SU-DHL-6 (cell line): ENCODE measurements at regions not wholly inside any gene's neighbourhood (a gene's known extent, or its start where the extent isn't known, plus 50 kb on each side); places are given as distances from the start of the nearest gene placed in this dataset.

ENCODE experiments used
- H2AFZ ChIP-seq: fragments of 200-600 bp; sonication (generic); 2 replicates; pipeline ENCODE4 v1.6.1; 2014; ENCODE audit warnings: low read depth, mild to moderate bottlenecking, moderate library complexity, mixed read lengths, antibody characterized with exemption, low read length; ENCODE audit not compliant: severe bottlenecking
- H3F3A ChIP-seq: fragments of 200-600 bp; shearing (Covaris generic); 2 replicates; pipeline ENCODE4 v1.6.0; 2016; ENCODE audit warnings: antibody characterized with exemption, mild to moderate bottlenecking; ENCODE audit not compliant: insufficient read depth
- H3K27ac ChIP-seq: fragments of 200-600 bp; sonication (generic); 2 replicates; pipeline ENCODE4 v1.5.1; 2016; ENCODE audit warnings: low read depth, mild to moderate bottlenecking, low read length, moderate library complexity, mixed read lengths
- H3K27me3 ChIP-seq: fragments of 200-600 bp; sonication (generic), shearing (Covaris generic); 2 replicates; pipeline ENCODE4 v1.6.0; 2014; ENCODE audit warnings: mild to moderate bottlenecking, low read length
- H3K36me3 ChIP-seq: fragments of 200-600 bp; sonication (generic); 2 replicates; pipeline ENCODE4 v1.6.1; 2014; ENCODE audit warnings: mild to moderate bottlenecking, low read length, mixed read lengths
- H3K4me2 ChIP-seq: fragments of 300-600, 200-600 bp; shearing (Covaris generic), sonication (generic); 2 replicates; pipeline ENCODE4 v1.6.0; 2014; ENCODE audit warnings: low read length, low read depth, mild to moderate bottlenecking; ENCODE audit not compliant: poor library complexity, severe bottlenecking
- H3K4me3 ChIP-seq: fragments of 200-600 bp; sonication (generic); 2 replicates; pipeline ENCODE4 v1.5.1; 2014; ENCODE audit warnings: antibody characterized with exemption, low read length, mild to moderate bottlenecking, mixed read lengths; ENCODE audit not compliant: insufficient read depth, poor library complexity, severe bottlenecking
- H3K79me2 ChIP-seq: fragments of 200-600 bp; sonication (generic); 2 replicates; pipeline ENCODE4 v1.6.1; 2014; ENCODE audit warnings: mild to moderate bottlenecking, low read length, moderate library complexity; ENCODE audit not compliant: insufficient read depth
- H3K9ac ChIP-seq: fragments of 200-600 bp; sonication (generic); 2 replicates; pipeline ENCODE4 v1.7.0; 2014; ENCODE audit warnings: mild to moderate bottlenecking, low read length
- H3K9me2 ChIP-seq: fragments of 200-600 bp; sonication (generic); replicated peaks from 2 replicates; pipeline ENCODE4 v1.6.1; 2014; ENCODE audit warnings: low read length; ENCODE audit not compliant: insufficient read depth
- H3K9me3 ChIP-seq: fragments of 200-600 bp; sonication (generic); 2 replicates; pipeline ENCODE4 v1.6.1; 2014; ENCODE audit warnings: low read length, mixed read lengths; ENCODE audit not compliant: insufficient read depth
- H4K20me1 ChIP-seq: fragments of 200-600 bp; sonication (generic); 2 replicates; pipeline ENCODE4 v1.6.1; 2014; ENCODE audit warnings: low read depth, mild to moderate bottlenecking, antibody characterized with exemption, low read length, moderate library complexity, mixed read lengths
- EZH2phosphoT487 ChIP-seq: fragments of 200-600 bp; sonication (generic), shearing (Covaris generic); conservative IDR thresholded peaks from 2 replicates; pipeline ENCODE4 v1.6.1; 2018; ENCODE audit warnings: mild to moderate bottlenecking, antibody characterized with exemption, low read length, moderate library complexity, mixed read lengths
- TF ChIP-seq, protein P1 (sequence below): fragments of 200-600 bp; sonication (generic); IDR thresholded peaks from one replicate; pipeline ENCODE4 v1.5.1; 2017; ENCODE audit warnings: antibody characterized with exemption, mild to moderate bottlenecking, low read length, moderate library complexity; ENCODE audit not compliant: insufficient read depth, poor library complexity, severe bottlenecking

DNA sequence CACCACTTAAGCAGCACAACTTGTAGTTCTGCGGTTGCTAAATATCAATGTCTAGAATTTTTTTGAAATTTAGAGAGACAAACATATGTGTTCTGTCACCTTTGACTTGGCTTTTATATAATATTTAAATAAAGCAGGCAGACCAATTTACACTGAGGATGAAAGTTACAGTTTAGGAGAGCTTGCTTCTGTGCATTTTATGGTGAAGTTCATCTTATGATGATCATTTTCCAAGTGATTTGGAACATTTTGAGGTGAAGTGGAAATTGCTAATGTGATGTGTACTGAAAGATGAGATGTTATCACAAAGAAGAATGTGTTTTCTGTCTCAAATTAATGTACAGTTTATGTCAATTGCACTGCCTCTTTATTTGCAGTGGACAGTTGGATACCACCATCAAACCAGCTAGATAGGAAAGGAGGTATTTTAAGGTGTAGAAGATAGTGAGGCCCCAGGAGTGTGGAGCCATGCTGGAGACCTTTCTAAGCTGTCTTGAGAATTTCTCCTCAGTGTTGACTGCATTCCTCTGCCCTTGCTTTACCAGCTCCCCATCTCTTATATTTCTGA is 461.9 kb downstream of the UTRN start:
- Histone ChIP-seq H3K27ac (no peak overlapping the region), H3K4me2 (no peak overlapping the region), H3K27me3 (no peaks in the 10 kb centered on the region), H3K79me2 (no peaks in the 10 kb centered on the region), H3K9me3 (no peaks in the 10 kb centered on the region), H2AFZ (no peak overlapping the region), H3F3A (no peaks in the 10 kb centered on the region), H3K36me3 (no peaks in the 10 kb centered on the region), H3K9ac (no peak overlapping the region), H3K4me3 (no peak overlapping the region), H3K9me2 (no peaks in the 10 kb centered on the region), H4K20me1 (no peaks in the 10 kb centered on the region)
- TF ChIP-seq, protein P1, sequence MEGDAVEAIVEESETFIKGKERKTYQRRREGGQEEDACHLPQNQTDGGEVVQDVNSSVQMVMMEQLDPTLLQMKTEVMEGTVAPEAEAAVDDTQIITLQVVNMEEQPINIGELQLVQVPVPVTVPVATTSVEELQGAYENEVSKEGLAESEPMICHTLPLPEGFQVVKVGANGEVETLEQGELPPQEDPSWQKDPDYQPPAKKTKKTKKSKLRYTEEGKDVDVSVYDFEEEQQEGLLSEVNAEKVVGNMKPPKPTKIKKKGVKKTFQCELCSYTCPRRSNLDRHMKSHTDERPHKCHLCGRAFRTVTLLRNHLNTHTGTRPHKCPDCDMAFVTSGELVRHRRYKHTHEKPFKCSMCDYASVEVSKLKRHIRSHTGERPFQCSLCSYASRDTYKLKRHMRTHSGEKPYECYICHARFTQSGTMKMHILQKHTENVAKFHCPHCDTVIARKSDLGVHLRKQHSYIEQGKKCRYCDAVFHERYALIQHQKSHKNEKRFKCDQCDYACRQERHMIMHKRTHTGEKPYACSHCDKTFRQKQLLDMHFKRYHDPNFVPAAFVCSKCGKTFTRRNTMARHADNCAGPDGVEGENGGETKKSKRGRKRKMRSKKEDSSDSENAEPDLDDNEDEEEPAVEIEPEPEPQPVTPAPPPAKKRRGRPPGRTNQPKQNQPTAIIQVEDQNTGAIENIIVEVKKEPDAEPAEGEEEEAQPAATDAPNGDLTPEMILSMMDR = no peak
- no peak for TF ChIP-seq EZH2phosphoT487

DNA sequence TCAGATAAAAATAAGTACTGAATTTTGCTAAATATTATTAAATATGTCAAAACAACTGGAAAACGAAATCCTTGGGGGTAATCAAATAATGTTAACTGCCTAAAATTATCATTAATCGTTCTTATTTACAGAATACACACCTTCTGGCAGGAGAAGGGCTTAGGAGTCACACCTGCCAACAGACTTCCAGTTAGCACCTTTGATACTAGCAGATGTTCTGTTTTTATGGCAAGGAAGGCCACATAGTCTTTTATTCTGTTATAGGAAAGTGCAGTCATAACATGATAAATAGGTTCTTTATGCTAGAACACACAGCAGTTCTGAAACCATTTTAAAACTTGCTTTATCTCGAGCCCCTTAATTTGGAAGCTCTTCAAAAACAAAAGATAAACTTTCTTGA is 464.1 kb downstream of the UTRN start:
- no peaks in the 10 kb centered on the region for H3K9me3 ChIP-seq
- H3K79me2 ChIP-seq = no peaks in the 10 kb centered on the region
- no peak overlapping the region for H3K4me3 ChIP-seq
- no peaks in the 10 kb centered on the region for H3K27me3 ChIP-seq
- H3K9me2 ChIP-seq = no peaks in the 10 kb centered on the region
- H3K4me2 ChIP-seq = no peak overlapping the region
- H3K9ac ChIP-seq = no peak overlapping the region
- H3K36me3 ChIP-seq = no peaks in the 10 kb centered on the region
- no peaks in the 10 kb centered on the region for H3F3A ChIP-seq
- H2AFZ ChIP-seq = no peak overlapping the region
- no peak overlapping the region for H3K27ac ChIP-seq
- TF ChIP-seq EZH2phosphoT487 = no peak
- TF ChIP-seq, protein P1 = no peak
- H4K20me1 ChIP-seq = no peaks in the 10 kb centered on the region

DNA sequence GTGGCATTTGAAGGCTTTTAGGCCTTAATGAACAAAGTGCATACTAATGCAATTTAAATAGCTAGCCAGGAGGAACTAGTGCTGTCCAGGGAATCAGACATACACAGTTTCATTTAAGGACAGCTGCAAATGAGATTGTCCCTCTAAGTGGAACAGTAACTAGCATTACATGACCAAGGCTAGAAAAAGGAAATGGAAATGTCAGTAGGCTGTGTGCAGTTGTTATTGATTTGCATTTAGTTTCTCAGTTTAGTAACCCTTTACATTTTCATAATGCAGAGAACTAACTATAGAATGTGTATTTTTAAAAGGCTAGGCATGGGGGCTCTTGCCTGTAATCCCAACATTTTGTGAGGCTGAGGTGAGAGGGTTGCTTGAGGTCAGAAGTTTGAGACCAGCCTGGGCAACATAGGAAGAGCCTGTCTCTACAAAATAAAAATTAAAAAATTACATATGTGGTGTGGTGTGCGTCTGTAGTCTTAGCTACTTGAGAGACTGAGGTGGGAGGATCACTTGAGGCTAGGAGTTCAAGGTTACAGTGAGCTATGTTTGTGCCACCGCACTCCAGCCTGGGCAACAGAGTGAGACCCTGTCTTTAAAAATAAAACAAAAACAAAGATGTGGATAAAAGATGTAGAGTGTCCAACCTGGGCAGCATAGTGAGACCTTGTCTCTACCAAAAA is 468.0 kb downstream of the UTRN start:
- H2AFZ ChIP-seq = no peak overlapping the region
- no peaks in the 10 kb centered on the region for H3K79me2 ChIP-seq
- no peaks in the 10 kb centered on the region for H3K27me3 ChIP-seq
- H3K9me2 ChIP-seq = no peaks in the 10 kb centered on the region
- H3K27ac ChIP-seq = no peak overlapping the region
- H3K9ac ChIP-seq = no peak overlapping the region
- H4K20me1 ChIP-seq = no peaks in the 10 kb centered on the region
- no peaks in the 10 kb centered on the region for H3K9me3 ChIP-seq
- no peaks in the 10 kb centered on the region for H3K36me3 ChIP-seq
- no peak overlapping the region for H3K4me2 ChIP-seq
- TF ChIP-seq, protein P1 = no peak
- no peak for TF ChIP-seq EZH2phosphoT487
- no peaks in the 10 kb centered on the region for H3F3A ChIP-seq
- H3K4me3 ChIP-seq = no peak overlapping the region
